Esophagus (tissue), 2 donors: ENCODE measurements at regions not wholly inside any gene's neighbourhood (a gene's known extent, or its start where the extent isn't known, plus 50 kb on each side); places are given as distances from the start of the nearest gene placed in this dataset.

Source experiments
- H3K27ac ChIP-seq, 2 donors: one replicate each; pipeline ENCODE4 v1.5.1; 2013; ENCODE audit warnings: low read depth in 2 of 2, mild to moderate bottlenecking in 2 of 2, inconsistent platforms in 1 of 2, low read length in 1 of 2, moderate library complexity in 1 of 2
- H3K27me3 ChIP-seq, 2 donors: one replicate each; pipeline ENCODE4 v1.6.1; 2013; ENCODE audit warnings: low read length in 2 of 2, control low read depth in 1 of 2, mild to moderate bottlenecking in 1 of 2; ENCODE audit not compliant: insufficient read depth in 2 of 2, control insufficient read depth in 1 of 2
- H3K36me3 ChIP-seq, 2 donors: one replicate each; pipeline ENCODE4 v1.6.1; 2013; ENCODE audit warnings: low read length in 1 of 2; ENCODE audit not compliant: control insufficient read depth in 2 of 2, insufficient read depth in 2 of 2
- H3K4me1 ChIP-seq, 2 donors: one replicate each; pipeline ENCODE4 v1.6.1; 2013; ENCODE audit warnings: low read length in 1 of 2; ENCODE audit not compliant: control insufficient read depth in 2 of 2, insufficient read depth in 2 of 2
- H3K4me3 ChIP-seq, 2 donors: one replicate each; pipeline ENCODE4 v1.5.1; 2013; ENCODE audit warnings: low read length in 2 of 2, mild to moderate bottlenecking in 2 of 2, low read depth in 1 of 2, moderate library complexity in 1 of 2
- H3K9me3 ChIP-seq, 2 donors: one replicate each; pipeline ENCODE4 v1.6.1; 2013; ENCODE audit warnings: mild to moderate bottlenecking in 2 of 2, low read depth in 1 of 2, low read length in 1 of 2, moderate library complexity in 1 of 2; ENCODE audit not compliant: control insufficient read depth in 2 of 2, insufficient read depth in 1 of 2
- WGBS, 2 donors: extraction: QIAGEN DNeasy Blood & Tissue Kit; methylation state at CpG; one replicate each; pipeline ENCODE4 v1.1.7; 2013; 5-methylcytosine and 5-hydroxymethylcytosine counted together
- donor health status: healthy with polysubstance abuse.
- donor health status: Bipolar disorder and iron deficiency.

DNA sequence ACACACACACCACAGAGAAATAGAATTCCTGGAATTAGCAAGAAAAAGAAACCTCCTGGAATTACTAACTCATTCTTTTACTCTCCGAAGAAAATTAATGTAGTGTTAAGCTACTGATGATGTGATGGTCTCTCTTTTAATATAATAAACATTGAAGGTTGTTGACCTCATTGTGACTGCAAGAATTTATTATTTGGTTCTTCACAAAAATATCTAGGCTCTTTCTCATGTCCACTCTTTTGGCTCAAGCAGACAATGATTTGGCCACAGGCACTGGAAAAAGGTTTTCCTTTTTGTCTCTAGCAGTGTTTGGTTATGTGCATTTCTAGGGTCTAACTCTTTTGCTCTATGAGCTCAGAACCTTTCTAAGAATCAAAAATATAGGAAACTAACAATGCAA, 811.9 kb downstream of the TENT5A start:
- no peaks in the 10 kb centered on the region for H3K4me1 ChIP-seq
- H3K27me3 ChIP-seq: no peaks in the 10 kb centered on the region
- H3K4me3 ChIP-seq: no peak overlapping the region
- no peak overlapping the region for H3K27ac ChIP-seq
- H3K36me3 ChIP-seq: no peaks in the 10 kb centered on the region
- peaks cover 5 to 8% of the 10 kb centered on the region in 2 donors for H3K9me3 ChIP-seq
- WGBS, 2 donors: 60 to 67% methylated on average over 1 of the region's 1 CpG

DNA sequence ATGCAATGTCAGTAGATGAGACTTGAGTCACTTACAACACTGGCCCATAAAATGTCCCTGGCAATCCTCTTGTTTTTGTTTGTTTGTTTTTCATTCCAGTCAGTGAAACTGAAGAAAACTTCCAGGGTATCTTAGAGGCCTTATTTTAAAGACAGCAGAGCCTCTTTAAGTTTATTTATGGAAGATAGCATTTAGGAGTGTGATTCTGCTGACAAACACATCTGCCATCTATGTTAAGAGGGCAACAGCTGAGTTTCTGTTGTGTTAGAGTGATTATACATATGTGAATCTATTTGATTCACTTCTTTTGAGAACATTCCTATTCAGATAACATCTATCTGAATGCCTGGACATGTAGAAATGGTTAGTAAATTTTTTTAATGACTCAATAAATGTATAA, 812.6 kb downstream of the TENT5A start:
- Histone ChIP-seq H3K4me1 (no peaks in the 10 kb centered on the region), H3K4me3 (no peak overlapping the region), H3K27me3 (no peaks in the 10 kb centered on the region), H3K36me3 (no peaks in the 10 kb centered on the region), H3K9me3 (peaks cover 5 to 8% of the 10 kb centered on the region in 2 donors), H3K27ac (no peak overlapping the region)

DNA sequence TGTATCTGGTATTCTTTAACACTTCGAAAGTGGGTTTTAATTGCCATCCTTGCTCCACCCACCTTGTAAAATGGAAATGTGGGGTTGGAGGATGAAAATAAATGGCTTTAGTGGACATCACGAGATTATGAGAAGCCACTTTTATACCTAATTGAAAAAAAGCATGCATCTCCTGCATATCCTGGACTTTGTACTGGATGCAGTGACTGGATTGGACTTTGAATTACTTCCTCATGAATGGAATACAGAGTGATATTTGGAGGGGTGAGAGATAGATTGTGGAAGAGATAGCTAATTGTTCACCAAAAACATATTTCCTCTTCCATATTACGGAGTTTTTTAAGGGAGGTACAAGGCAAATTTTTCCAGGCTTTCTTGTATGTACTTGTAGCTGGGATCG, 813.0 kb downstream of the TENT5A start:
- Histone ChIP-seq H3K9me3 (peaks cover 5 to 8% of the 10 kb centered on the region in 2 donors), H3K36me3 (no peaks in the 10 kb centered on the region), H3K4me1 (no peaks in the 10 kb centered on the region), H3K27ac (no peak overlapping the region), H3K4me3 (no peak overlapping the region), H3K27me3 (no peaks in the 10 kb centered on the region)
- 67 to 75% methylated on average over 4 of the region's 4 CpGs for WGBS, 2 donors

DNA sequence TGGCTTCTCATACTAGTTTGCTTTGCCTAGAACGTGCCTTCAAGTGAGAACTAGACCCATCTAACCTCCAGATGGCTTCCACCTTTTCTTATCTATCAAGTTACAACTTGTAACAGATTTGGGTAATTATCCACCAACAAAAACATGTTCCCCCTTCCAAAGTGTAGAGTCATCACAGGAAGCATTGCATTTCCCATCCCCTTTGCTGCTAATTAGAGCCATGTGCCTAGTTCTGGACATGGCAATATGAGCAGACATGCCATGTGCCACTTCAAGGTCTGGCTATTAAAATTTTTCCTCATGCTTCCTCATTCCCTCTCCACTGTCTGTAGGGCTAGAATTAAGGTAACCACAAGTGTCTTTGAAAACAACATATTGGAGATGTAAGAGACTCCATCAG, 814.4 kb downstream of the TENT5A start:
- H3K4me1 ChIP-seq: no peaks in the 10 kb centered on the region
- no peak overlapping the region for H3K27ac ChIP-seq
- no peaks in the 10 kb centered on the region for H3K27me3 ChIP-seq
- H3K4me3 ChIP-seq: no peak overlapping the region
- 54 to 60% methylated on average over 1 of the region's 1 CpG for WGBS, 2 donors
- H3K9me3 ChIP-seq: peaks cover 5 to 8% of the 10 kb centered on the region in 2 donors
- H3K36me3 ChIP-seq: no peaks in the 10 kb centered on the region

DNA sequence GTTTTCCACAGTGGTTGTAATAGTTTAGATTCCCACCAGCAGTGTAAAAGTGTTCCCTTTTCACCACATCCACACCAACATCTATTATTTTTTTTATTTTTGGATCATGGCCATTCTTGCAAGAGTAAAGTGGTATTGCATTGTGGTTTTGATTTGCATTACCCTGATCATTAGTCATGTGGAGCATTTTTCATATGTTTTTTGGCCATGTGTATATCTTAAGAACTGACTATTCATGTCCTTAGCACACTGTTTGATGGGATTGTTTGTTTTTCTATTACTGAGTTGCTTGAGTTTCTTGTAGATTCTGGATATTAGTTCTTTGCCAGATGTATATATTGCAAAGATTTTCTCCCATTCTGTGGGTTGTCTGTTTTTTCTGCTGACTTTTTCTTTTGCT, 820.1 kb downstream of the TENT5A start:
- no peaks in the 10 kb centered on the region for H3K4me1 ChIP-seq
- no peak overlapping the region for H3K27ac ChIP-seq
- H3K27me3 ChIP-seq: no peaks in the 10 kb centered on the region
- peaks cover 3 to 5% of the 10 kb centered on the region in 2 donors for H3K9me3 ChIP-seq
- H3K4me3 ChIP-seq: no peak overlapping the region
- H3K36me3 ChIP-seq: no peaks in the 10 kb centered on the region

DNA sequence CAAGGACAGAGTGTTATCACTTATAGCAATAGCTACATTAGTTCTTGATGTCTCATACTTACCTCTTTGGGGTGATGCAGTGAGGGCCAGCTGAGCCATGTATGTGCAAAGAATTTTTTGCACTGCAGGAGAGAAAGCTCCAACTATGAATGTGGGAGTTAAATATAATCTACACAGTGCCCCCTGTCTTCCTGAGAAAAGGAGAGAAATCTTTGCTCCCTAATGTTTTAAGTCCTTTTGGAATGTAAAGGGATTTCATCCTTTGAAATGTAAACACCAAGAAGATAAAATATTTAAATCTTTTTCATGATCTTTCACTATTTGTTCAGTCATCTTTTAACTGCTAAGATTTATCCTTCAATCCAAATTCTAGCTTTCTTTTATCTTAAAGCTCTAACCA, 822.1 kb downstream of the TENT5A start:
- no peaks in the 10 kb centered on the region for H3K9me3 ChIP-seq
- H3K4me1 ChIP-seq: no peaks in the 10 kb centered on the region
- H3K4me3 ChIP-seq: no peak overlapping the region
- no peaks in the 10 kb centered on the region for H3K27me3 ChIP-seq
- no peaks in the 10 kb centered on the region for H3K36me3 ChIP-seq
- H3K27ac ChIP-seq: no peak overlapping the region

DNA sequence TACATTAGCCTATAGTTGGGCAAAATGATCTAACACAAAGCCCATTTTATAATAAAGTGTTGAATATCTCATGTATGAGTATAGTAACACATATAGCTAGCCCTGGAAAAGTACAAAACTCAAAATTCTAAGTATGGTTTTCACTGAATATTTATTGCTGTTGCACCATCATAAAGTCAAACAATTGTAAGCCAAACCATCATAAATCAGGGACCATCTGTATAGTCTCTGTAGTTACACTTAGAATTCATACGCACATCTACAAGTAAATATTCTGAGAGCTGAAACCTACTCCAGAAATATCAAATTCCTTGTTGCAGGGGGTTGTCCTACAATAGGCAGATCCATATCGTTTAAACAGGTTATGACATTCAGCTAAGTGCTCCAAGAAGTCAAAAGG, 817.3 kb downstream of the BCKDHB start:
- Histone ChIP-seq H3K4me1 (no peaks in the 10 kb centered on the region), H3K4me3 (no peak overlapping the region), H3K27me3 (no peaks in the 10 kb centered on the region), H3K36me3 (no peaks in the 10 kb centered on the region), H3K9me3 (no peaks in the 10 kb centered on the region), H3K27ac (no peak overlapping the region)
- 66 to 69% methylated on average over 2 of the region's 2 CpGs for WGBS, 2 donors

DNA sequence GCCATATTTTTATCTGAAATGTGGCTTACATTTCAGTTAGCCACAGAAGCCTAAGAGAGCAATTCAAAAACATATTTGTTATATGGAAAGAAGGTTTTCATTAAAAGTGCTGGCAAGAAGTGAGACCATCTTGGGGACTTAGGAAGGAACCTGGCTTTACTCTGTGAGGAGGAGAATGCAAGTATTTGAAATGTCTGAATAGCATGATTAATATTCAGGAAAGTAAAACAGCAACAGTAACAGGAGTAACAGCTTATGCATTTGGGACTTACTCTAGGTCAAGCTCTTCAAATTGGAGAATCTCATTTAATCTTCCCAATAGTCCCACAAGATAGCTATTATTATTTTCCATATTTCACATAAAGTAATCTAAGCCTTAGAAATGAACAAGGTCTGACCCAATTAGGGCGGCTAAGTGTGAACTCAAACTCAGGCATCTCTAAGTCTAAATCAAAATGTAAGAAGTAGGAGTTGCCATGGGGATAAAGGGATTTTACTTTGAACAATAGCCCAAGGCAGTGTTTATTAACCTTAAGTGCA, 816.5 kb downstream of the BCKDHB start:
- 81 to 89% methylated on average over 1 of the region's 1 CpG for WGBS, 2 donors
- Histone ChIP-seq H3K36me3 (no peaks in the 10 kb centered on the region), H3K27ac (no peak overlapping the region), H3K4me3 (no peak overlapping the region), H3K4me1 (no peaks in the 10 kb centered on the region), H3K9me3 (no peaks in the 10 kb centered on the region), H3K27me3 (no peaks in the 10 kb centered on the region)

DNA sequence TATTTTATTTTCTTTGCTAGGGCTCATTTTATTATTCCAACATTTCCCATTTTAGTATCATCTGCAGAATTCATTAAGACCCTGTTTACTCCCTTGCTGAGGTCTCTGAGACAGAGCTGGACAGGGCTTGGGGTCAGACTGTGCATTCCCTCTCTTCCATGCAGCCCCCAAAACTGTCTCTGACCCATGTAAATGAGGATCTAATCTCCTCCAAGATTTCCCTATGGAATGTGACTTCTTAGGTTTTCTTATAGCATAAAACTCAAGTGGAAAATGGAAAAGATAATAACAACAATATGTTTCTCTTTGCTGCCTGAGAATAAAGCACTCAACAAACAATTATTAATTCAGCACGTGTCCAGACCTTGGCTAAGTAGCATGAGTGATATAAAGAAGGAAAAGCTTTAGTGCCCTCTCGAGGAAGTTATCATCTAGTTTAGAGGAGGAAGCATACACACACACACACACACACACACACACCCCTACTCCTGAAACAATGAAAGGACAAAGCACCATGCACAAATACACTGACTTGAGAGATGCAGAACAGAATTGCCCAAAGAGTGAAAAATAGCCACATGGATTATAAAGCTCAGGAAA, 815.5 kb downstream of the BCKDHB start:
- Histone ChIP-seq H3K27ac (no peak overlapping the region), H3K4me1 (no peaks in the 10 kb centered on the region), H3K9me3 (no peaks in the 10 kb centered on the region), H3K27me3 (no peaks in the 10 kb centered on the region), H3K4me3 (no peak overlapping the region), H3K36me3 (no peaks in the 10 kb centered on the region)
- 22 to 27% methylated on average over 2 of the region's 2 CpGs for WGBS, 2 donors

DNA sequence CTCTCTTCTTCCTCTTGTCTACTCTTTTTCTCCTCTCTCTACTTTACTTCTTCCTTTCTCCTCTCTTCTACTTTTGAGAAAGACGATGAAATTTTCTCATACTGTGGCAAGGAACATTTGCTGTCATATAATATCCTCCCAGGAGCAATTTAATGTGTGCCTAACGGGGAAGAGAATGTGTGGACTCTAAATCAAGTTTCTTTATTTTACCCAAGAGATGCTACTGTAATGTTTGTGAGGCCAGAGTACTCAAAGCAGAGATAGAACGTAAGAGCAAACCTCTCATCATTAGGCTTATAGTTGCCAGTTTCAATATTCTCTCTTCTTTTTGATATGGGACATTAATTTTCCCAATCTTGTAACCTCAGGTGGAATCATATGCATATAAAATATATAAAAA, 801.4 kb downstream of the BCKDHB start:
- no peaks in the 10 kb centered on the region for H3K36me3 ChIP-seq
- no peaks in the 10 kb centered on the region for H3K9me3 ChIP-seq
- no peak overlapping the region for H3K4me3 ChIP-seq
- 73 to 79% methylated on average over 3 of the region's 3 CpGs for WGBS, 2 donors
- no peak overlapping the region for H3K27ac ChIP-seq
- no peaks in the 10 kb centered on the region for H3K27me3 ChIP-seq
- no peaks in the 10 kb centered on the region for H3K4me1 ChIP-seq
